Renal cortical epithelial cell (primary cell): ENCODE measurements at regions not wholly inside any gene's neighbourhood (a gene's known extent, or its start where the extent isn't known, plus 50 kb on each side); places are given as distances from the start of the nearest gene placed in this dataset.

ENCODE experiments used
- DNase-seq: peaks from one replicate; pipeline ENCODE4 v3.0.0-alpha.2; 2011; ENCODE audit warnings: low read depth

DNA sequence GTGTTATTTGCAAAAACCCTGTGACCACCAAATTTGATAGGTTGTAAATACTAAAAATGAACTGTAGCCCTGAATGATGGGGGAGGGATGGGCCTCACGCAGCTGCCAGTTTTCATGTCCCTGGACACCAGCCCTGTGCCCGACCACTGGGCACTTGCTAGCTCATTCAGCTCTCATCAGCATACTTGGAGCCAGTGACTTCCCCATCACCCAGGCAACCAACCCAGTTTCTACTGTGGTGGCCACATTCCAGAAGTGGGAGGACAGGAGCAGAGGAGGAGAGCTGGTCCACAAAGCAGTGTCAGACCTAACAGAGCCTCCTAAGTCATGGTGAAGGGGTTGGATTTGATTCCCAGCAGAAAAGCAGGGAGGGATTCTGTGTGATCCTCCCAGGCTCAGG is 128.2 kb downstream of the CPEB2 start:
- DNase-seq, result peak; percentile 58

DNA sequence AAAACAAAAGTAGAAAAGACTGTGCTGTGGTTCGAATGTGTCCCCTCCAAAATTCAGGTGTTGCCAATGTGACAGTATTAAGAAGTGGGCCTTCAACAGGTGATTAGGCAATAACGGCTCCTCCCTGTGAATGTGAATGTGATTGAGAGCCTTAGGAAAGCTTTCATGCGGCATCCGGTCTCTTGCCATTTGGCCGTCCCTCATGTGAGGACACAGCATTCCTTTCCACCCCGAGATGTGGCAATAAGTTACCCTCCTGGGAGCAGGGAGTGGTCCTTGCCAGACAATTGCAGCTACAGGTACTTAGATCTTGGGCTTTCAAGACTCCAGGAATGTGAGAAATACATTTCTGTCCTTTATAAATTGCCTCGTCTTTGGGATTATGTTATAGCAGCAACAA is 129.3 kb downstream of the CPEB2 start:
- no peak for DNase-seq

DNA sequence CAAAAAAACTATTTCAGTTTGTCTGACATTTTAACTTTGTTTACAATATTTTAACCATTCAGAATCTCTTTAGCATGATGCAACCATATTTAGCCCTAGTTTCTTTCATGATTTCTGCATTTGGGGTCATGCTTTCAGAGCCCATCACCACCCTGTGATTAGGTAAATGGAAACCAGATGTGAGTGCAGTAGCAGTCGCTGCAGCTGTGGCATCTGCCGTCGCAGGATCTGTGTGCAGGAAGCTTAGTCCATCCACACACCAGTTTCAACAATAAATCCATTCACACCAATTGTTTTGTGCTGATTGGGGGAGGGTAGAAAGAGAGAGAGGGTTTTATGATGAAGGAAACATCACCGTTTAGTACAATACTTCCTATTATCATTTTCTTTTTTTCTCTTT is 130.5 kb downstream of the CPEB2 start:
- DNase-seq, result no peak

DNA sequence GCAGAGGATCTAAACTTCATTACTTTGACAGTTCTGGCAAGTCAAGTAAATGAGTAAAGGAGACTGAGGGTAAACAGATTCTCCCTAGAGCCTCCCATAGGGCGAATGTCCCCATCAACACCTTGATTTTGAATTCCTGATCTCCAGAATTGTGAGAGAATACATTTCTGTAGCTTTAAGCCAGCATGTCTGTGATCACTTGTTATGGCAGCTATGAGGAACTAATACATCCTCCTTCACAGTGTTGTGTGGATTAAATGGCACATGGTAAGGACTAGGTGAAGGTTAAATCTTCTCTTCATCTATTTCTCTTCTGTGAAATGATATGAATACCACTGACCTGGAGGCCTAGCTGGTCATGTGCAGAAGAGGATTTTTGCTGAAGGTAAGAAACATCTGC is 137.3 kb downstream of the CPEB2 start:
- no peak for DNase-seq

DNA sequence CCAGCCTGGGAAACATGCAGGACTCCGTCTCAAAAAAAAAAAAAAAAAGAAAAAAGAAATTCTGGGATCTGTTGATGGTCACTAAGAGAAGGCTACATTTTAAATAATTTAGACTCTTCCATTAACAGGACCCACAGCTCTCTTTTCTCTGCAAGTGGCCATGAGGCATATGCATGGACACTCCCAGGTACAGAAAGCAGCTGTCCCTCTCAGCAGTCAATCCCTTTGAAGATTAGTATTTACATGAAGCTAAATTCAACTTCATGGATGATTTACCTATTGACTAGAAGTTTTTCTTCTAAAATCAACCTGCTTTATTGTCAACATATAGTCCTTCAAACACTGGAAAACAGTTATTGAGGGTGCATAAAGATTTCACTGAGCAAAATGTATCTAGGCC is 139.9 kb downstream of the CPEB2 start:
- DNase-seq, result no peak

DNA sequence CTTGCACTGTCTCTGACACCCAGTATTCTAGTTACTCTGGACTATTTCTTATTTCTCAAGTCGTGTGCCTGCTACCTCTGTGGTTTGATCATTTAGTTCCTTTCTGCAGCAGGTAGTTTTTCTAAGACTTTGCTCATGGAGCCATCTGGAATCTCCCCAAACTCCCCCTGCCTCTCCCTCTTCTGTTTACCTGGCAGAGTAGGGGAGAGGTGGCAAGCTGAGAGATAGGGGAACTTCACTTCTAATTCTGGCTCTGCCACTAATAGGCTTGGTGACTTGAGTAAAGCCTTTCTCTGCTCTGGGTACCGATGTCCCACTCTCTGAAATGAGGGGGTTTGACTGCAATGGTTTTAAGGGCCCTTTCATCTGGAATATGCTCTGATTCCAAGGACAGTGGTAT is 141.3 kb downstream of the CPEB2 start:
- no peak for DNase-seq

DNA sequence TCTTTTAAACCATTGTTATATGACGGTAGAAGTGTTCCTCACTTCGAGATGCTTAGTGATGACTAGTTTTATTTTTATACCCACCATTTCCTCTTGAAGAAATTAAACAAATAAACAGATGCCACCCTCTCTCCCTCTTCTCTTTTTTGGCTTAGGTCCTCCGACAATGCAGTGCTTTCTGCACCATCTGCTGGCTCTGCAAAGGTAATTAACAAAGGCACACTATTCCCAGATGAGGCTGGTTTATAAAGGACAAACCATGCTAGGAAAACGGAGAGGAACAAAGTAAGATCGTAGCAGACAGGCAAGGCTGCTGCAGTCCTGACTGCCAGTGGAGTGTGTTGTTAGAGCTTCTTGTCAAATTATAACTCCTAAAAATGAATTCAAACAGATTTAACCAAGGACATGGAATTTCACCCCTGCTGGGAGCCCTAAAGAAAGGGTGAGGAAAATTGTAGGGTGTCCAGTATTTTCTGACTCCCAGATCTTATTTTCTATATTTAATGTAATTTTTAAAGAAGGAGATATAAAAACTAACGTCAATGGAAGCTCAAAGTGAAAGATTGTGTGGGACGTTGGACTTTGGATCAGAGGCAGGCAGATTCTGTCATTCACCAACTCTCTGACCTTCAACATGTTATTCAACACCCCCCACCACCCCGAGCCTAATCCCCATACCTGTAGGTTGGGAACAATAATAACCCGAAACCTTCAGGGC is 142.1 kb downstream of the CPEB2 start:
- DNase-seq, result peak; percentile 48

DNA sequence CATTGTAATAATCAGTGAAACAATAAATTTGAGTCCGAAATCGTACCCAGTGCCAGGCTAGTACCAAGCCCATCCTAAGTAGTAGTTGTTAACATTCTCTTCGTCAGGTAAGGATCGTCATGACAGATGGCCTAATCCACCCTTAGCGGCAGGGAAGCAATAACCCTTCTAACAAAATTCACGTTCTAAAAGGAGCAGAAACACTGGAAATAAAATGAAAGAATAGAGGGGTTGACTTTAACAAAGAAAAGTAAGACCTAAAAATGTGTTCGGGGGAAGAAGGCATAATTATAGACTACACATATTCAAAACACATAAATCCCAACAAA is 142.7 kb downstream of the CPEB2 start:
- no peak for DNase-seq

DNA sequence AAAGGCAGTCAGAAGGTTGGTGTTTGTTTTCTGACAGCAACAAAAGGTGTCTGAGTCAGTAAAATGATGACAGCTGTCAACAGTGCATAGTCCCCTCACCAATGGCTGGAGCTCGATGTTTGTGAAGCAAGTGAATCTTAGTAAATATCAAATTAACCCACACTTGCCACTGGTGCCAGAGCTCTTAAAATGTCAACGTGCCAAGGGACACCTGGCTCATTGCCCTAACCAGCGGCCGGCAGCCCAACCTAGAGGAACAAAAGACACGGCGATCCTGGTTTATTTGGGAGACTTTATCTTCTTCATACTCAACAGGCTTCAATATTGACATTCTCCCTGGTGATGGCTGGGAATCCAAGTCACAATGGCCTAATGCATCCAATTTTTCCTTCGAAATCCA is 143.4 kb downstream of the CPEB2 start:
- DNase-seq, result no peak

DNA sequence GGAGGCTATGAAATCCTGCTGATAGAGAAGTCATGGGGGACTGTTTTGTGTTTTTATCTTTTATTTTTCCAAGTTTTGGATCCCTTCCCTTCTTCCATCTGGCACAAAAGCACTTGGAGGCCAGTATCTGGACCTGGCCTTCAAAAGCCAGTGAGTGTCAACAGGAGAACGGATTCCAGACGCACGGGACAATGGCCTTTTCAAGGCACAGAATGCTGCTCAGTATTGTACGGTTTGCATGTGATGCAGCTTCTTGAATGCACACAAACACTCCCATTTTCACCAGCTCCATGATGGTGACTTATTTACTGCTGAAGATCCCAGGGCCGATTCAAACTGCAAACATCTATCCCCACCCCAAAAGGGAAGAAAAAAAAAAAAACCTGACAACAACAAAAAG is 145.4 kb downstream of the CPEB2 start:
- no peak for DNase-seq

DNA sequence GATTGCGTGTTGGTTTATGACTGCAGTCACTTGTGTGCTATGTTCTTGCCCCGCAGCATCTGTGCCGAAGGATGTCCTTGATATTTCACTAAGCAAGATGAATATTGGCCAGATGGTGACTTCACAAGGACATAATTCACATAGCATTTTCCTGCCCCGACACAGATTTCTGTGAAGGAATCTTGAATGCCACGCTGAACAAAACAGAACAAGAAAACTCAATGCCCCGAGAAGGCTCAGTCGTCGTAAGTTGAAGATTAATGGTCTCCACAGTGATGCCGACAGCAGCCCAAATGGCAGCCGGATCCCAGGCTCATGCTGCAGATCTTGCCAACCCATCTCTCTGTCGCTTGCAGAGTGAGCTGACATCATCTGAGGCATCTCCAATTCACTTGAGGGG is 145.9 kb downstream of the CPEB2 start:
- no peak for DNase-seq

DNA sequence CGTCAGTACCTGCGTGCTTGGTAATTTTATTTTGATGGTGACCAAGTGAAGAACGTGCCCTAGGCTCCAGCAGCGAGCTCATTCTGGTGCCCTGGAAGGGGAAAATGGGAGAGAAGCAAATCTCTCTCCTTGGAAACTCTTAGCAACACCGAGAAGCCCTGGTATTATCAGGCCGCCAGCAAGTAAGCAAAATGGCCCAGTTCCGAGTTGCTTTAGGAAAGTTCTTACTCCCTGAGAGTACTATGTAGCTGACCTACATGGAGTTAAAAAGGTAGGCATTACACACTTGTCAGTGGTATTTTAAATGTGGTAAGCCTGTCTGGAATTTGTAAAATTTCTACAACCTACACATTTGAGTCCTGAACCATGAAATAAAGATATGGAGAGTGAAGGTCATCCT is 146.4 kb downstream of the CPEB2 start:
- DNase-seq, result no peak

DNA sequence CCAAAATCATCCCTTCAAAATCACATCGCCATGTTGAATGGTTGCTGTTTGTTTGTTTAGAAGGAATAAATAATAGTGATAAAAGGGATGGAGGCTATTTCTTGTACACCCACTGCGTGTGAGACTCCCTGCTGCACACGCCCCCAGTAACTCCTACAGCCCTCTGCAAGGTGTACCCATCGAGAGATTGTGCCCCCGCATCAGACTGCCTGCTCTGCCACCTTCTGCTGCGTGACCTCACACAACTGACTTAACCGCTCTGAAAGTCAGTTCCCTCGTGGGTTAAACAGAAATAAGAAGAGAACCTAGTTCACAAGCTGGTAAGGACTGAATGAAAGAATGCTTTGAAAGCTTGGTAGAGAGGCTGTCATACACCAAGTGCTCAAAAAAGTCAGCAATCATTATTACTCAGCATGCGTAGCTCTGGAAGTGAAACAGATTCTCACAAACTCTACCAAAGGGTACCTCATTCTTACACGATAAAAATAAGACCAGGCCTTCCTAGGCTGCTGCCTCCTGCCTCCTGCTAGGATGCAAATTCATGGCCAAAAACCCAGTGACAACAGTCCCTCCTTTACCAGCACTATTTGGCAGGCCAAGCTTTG is 147.1 kb downstream of the CPEB2 start:
- DNase-seq, result peak; percentile 54

DNA sequence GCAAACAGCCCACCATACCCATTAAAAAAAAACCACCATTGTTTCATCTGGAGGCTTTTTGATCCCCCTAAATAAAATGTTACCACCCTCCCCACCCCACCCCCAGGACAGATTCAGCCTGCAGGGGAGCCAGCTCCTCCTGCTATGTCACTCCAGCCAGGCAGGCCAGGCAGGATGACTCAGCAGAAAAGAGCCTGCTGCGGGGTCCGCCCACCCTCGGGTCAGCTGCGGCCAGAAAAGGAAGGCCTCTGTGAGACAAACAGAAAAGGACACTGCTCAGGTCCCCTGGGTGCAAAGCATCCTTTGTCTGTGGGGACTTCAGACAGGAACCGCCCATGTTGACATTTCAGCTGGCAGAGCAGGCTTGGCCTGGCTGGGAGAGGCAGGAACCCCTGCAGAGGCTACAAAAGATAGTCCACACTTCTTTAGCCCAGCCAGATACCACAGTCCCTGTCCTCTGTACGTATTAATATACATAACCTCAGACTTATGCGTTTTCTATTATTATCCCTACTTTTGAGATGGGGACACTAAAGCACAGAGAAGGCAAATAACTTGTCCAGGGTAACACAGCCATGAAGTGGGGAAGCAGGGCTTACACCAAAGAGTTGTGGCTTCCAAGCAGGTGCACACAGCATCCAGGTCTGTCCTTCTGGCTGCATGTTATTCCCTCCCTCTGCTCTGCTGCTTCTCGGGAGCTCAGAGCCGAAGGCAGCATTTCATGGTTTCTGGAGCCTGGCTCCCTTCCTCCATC is 147.7 kb downstream of the CPEB2 start:
- peak; percentile 73 for DNase-seq

DNA sequence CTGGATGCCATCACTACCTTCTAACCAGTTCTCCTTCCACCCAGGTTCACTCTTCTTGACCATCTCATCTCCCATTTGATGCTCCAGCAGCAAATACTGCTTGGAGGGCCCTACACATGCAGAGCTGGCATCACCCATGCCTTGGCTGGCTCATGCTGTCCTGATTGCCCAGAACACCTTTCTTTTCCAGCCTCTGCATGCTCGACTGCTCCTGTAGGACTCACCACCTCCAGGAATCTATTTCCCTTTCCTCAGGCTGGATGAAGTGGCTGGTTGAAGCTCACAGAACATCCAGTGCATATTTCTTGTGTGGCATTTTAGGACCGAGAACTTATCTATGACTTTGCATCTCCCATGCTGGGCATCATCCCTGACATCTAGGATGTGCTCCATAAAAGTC is 148.3 kb downstream of the CPEB2 start:
- peak; percentile 64 for DNase-seq

DNA sequence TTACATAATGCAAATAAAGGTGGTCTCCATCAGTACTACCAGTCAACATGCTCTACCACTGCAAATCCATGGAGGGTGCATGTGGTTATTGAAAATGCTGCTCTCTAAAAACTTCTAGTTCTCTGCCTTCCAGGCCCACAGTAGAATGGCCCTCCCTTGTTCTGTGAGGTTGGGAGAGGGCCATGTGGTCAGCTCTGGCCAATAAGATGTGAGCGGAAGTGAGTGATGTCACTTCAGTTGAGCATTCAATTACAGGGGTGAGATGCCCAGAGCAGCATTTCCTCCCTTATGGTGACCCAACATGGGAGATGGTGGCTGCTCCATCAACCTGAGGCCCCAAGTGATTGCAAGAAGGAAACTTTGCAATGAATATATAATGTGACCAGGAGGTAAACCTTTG is 148.8 kb downstream of the CPEB2 start:
- no peak for DNase-seq

DNA sequence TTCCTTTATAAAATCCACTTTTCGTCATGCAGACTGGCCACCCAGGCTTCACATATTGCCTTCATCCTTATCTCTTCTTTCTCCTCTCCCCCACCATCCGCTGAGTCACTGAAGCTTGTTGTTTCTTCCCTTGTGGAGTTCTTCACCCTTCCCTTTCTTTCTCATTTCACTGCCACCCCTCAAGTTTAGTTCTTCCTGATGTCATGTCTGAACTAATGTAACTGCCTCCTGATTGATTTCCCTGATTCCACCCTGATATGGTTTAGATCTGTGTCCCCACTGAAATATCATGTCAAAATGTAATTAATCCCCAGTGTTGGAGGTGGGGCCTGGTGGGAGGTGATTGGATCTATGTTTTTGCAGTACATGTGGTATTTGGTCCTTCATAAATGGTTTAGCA is 151.4 kb downstream of the CPEB2 start:
- DNase-seq, result no peak

DNA sequence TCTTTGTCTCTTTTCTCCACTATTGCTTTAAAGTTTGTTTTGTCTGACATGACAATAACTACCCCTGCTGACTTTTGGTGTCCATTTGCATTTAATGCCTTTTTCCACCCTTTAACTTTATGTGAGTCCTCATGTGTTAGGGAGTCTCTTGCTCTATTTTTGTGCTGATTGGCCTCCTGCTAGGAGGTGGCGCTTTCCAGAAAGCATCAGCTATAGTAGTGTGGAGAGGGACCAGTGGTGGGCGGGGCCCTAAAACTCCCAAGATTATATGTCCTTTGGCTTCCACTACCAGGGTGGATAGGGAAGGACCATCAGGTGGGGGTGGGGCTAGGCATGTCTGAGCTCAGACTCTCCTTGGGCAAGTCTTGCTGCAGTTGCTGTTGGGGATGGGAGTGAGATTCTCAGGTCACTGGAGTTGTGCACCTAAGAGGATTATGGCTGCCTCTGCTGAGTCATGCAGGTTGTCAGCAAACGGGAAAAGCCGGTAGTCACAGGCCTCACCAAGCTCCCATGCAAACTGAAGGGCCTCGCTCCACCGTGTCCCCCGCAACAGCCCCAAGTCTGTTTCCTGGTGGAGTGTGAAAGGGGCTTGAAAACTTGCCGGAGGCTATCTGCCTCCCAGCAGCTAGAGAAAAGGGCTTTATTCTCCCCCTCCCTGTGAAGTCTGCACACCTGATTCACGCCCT is 156.3 kb downstream of the CPEB2 start:
- peak; percentile 41 for DNase-seq

DNA sequence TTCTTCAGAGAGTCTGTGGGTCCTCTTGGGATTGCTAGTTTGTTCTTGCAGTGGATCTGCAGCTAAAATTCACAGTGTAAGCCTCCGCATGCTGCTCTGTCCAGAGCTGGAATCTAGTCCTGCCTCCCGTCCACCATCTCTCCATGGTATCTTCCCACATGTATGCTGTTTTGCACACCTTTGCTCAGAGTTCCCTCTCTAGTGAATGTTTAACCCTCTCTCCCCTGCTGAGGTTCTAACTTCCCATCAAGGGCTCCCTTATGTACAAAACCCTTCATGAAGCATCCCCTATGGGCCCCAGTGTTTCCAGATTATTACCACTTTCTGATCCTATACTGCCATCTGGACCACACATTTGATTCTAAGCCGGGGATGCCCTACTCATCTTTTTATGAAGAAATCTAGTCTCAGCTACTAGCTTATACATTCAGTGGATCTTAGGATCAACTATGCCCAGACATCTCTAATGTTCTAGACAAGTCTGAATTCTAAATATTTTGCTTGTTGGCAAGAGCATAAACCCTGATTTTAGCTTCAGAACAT is 157.3 kb downstream of the CPEB2 start:
- DNase-seq, result no peak

DNA sequence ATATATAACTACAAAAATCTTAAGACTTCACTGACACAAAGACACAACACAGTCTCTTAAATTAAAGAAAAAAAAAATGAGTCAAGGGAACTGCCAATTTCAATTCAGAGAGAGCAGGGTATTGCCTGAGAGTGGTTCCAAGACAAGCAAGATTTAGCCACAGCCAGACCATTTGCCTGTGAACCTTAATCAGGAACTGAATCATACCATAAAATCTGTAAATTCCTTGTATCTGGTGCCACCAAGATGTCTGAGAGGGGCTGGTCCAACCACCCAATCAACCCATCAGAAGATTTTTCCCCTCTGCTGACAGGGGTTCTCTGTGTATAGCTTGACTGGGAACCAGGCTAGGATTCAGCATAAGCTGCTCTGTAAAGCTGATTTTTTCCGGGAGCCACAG is 159.2 kb downstream of the CPEB2 start:
- no peak for DNase-seq

DNA sequence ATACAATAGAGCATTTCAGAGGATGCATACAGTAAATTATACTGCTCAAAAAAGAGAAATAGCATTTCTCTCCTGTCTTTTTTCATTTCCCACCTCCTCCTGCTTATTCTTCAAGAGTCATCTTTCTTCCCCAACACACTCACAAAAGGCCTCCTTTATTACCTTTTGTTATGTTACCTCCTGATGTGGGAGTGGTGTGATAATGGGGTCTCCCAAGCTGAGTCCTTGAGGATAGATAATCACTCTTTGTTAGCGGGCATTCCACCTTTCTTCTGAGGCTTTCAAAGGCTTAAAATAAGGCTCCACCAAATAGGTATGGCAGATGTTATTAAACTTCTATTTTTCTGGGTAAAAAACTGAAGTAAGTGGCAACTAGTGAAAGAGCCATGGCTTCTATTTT is 159.8 kb downstream of the CPEB2 start:
- no peak for DNase-seq

DNA sequence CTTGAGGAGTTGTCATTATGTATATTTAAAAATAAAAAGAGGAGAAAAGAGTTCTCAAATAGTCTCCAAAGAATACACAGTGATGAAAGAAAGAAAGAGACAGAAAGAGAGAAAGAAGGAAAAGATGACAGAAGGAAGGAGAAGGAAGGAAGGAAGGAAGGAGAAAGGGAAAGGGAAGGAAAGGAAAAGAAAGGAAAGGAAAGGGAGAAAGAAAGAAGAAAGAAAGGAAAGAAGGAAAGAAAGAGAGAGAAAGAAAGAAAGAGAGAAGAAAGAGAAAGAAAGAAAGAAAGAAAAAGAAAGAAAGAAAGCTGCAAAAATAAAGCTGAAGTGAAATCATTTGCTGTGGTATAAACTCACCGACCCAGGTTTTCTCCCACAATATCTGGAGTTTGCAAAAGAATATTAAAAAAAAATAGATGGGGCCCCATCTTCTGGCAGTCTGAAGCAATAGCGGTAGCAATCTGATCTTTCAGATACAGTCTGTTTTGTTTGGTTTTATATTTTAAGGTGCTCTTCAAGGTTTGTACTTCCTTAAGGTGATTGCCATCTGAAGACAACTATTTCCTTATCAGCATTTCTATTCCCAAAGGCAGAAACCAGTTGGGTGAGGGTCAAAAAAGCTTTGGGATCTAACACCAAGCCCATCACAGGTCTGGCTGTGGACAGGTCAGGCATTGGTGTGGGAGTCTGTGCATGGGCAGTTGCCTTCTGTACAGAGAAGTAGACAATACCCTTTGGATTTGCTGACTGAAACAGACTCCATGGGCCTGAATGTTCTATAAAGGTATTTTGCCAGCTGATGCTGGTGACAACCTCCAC is 160.4 kb downstream of the CPEB2 start:
- DNase-seq, result peak; percentile 49
